ENCODE measurements at regions not wholly inside any gene's neighbourhood (a gene's known extent, or its start where the extent isn't known, plus 50 kb on each side); places are given as distances from the start of the nearest gene placed in this dataset.

- Histone ChIP-seq H3K9me3 (no peaks in the 10 kb centered on the region), H3K27ac (no peak overlapping the region), H3K4me3 (no peak overlapping the region), H3K27me3 (no peaks in the 10 kb centered on the region), H3K4me1 (peaks cover 0 to 2% of the 10 kb centered on the region in 2 donors), H3K36me3 (no peaks in the 10 kb centered on the region)
- no peak for TF ChIP-seq CTCF (IDR thresholded peaks at IDR 0.05)
- DNase-seq (ENCODE audit: low spot score): no peak
These were observed 191.5 kb downstream of the SNX18 start for GRCh38 chr5:54709096-54709495.

- Histone ChIP-seq H3K36me3 (no peaks in the 10 kb centered on the region), H3K27me3 (no peaks in the 10 kb centered on the region), H3K9me3 (no peaks in the 10 kb centered on the region), H3K27ac (no peak overlapping the region), H3K4me3 (no peak overlapping the region), H3K4me1 (peaks cover 0 to 14% of the 10 kb centered on the region in 2 donors)
- DNase-seq (ENCODE audit: low spot score): no peak
- TF ChIP-seq CTCF (IDR thresholded peaks at IDR 0.05): no peak
These were observed 190.3 kb downstream of the SNX18 start for GRCh38 chr5:54707841-54708240.

- Histone ChIP-seq H3K27ac (no peak overlapping the region), H3K36me3 (no peaks in the 10 kb centered on the region), H3K4me3 (no peak overlapping the region), H3K9me3 (no peaks in the 10 kb centered on the region), H3K27me3 (no peaks in the 10 kb centered on the region), H3K4me1 (peaks cover 0 to 24% of the 10 kb centered on the region in 2 donors)
- no peak for DNase-seq (ENCODE audit: low spot score)
- no peak for TF ChIP-seq CTCF (IDR thresholded peaks at IDR 0.05)
These were observed 188.6 kb downstream of the SNX18 start for GRCh38 chr5:54705994-54706653.

GRCh38 chr5:54704825-54705224, 187.3 kb downstream of the SNX18 start:
- H3K36me3 ChIP-seq: no peaks in the 10 kb centered on the region
- H3K27ac ChIP-seq: no peak overlapping the region
- H3K27me3 ChIP-seq: no peaks in the 10 kb centered on the region
- no peak for TF ChIP-seq CTCF (IDR thresholded peaks at IDR 0.05)
- H3K9me3 ChIP-seq: no peaks in the 10 kb centered on the region
- H3K4me3 ChIP-seq: no peak overlapping the region
- H3K4me1 ChIP-seq: peaks cover 0 to 24% of the 10 kb centered on the region in 2 donors
- DNase-seq (ENCODE audit: low spot score): no peak

- H3K27ac ChIP-seq: no peak overlapping the region
These were observed 186.8 kb downstream of the SNX18 start for GRCh38 chr5:54704333-54704732.

More at GRCh38 chr5:54704333-54704732, 186.8 kb downstream of the SNX18 start:
- TF ChIP-seq CTCF (IDR thresholded peaks at IDR 0.05): no peak
- no peak overlapping the region for H3K4me3 ChIP-seq
- no peaks in the 10 kb centered on the region for H3K27me3 ChIP-seq
- no peak for DNase-seq (ENCODE audit: low spot score)
- H3K4me1 ChIP-seq: peaks cover 0 to 24% of the 10 kb centered on the region in 2 donors
- H3K9me3 ChIP-seq: no peaks in the 10 kb centered on the region
- H3K36me3 ChIP-seq: no peaks in the 10 kb centered on the region

Data from right atrium auricular region (tissue), 2 donors.